NCI-H187 (cell line): ENCODE measurements at regions not wholly inside any gene's neighbourhood (a gene's known extent, or its start where the extent isn't known, plus 50 kb on each side); places are given as distances from the start of the nearest gene placed in this dataset.

ENCODE experiments used
- DNase-seq, 2 experiments: peaks; one replicate each; lab custom pipeline; 2025; lab: John Stamatoyannopoulos, UW

DNA sequence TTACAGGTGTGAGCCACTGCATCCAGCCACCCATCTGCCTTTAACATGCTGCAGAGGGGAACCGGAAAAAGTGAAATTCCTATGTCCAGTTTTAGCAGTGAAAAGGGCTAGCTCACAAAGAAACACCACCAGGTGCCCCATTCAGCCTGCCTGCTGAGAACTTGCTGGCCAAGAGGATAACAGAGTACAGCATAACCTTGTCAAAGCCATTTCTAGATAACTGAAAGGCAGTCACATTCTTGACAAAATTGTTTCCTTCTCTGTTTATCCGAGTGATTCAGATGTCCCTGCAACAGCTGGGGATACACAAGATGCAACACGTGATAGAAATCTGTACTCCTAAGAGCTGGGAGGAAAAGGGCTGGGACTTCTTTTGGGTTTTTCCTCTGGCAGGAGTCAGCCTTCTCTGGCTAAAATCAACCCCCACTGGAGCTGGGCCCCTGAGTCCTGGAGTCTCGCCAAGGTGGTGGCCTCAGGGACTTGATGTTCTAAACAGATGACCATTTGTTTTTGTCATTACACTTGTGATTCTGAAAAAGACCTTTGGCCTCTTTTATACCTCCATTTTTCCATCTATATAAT lies 505.4 kb downstream of the BCL11A start:
- DNase-seq, result no peak

DNA sequence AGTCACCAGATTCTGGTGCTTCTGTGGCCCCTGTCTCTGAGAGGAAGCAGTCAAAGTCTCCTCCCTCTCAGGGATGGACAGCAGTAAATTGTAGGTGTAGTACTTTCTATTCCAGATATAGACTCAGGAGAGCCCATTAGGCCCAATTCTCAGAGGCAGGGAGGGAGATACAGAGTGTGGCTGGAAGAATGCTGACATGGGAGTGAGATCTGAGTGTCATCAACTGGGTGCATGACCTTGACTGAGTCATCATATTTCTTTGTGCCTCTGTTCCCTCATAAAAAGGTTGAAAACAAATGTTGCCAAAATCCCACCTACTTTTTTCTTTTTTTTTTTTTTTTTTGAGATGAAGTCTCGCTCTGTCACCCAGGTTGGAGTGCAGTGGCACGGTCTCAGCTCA lies 506.1 kb downstream of the BCL11A start:
- DNase-seq, result no peak

DNA sequence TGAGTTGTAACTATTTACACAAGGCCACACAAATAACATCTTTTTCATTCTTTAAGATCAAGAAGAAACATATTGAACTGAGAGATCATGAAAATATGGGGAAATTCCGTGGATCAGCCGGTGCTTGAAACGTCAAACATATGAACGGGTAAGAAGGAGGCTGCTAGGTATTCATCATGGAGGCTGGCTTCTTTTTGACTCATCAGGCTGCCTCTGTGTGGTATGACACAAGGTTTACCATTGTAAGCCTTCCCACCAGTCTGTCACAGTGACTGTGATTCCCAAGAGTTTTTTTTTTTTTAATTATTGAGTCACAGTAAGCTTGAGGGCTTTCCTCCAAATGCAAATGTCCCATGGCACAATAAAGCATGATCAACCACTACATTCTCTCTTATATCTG lies 506.9 kb downstream of the BCL11A start:
- no peak for DNase-seq

DNA sequence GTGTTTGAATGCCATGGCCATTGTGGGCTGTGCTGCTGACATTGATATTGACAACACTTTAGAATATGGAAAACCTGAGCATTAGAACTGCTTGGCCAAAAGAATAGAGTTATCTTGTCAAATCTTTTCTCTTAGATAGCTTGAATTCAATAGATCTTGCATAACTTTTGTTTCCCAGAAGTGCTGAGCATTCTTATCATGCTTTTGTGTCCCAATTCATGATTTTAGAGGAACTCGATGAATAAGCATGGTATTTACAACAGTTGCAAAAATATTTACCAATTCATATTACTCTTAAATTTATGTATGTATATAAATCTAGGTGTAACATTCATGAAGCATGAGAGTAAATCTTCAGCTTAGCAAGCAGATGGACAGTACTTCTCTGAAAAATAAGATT lies 508.0 kb downstream of the BCL11A start:
- DNase-seq, result no peak

DNA sequence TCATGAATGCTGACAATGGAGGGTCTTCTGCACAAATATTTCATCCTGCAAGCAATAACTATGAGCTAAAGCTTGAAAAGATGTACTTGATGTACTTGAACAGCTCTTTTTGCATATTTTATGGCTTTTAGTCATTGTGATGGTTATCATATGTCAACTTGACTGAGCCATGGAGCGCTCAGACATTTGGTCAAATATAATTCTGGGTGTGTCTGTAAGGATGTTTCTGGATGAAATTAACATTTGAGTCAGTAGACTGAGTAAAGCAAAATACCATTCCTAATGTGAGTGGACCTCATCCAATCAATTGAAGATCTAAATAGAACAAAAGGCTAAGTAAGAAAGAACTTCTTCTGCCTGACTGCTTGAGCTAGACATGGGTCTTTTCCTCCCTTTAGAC lies 509.0 kb downstream of the BCL11A start:
- DNase-seq, result no peak

DNA sequence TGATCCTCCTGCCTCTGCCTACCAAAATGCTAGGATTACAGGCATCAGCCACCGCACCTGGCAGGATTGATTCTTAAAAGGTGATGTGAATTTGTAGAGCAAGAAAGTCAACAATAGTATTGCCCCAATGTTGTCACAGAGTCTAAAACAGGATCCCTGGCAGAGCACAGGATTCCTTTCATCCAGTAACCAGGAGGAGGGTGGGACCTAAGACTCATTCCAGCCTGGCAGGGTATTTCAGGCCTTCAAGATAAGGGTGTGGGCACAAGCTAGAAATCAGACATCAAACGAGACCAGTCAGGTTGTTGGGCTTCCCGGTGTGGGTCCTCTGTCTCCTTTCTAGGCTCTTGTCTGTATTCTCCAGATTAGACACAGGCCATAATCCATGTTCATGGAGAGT lies 511.4 kb downstream of the BCL11A start:
- DNase-seq, result no peak

DNA sequence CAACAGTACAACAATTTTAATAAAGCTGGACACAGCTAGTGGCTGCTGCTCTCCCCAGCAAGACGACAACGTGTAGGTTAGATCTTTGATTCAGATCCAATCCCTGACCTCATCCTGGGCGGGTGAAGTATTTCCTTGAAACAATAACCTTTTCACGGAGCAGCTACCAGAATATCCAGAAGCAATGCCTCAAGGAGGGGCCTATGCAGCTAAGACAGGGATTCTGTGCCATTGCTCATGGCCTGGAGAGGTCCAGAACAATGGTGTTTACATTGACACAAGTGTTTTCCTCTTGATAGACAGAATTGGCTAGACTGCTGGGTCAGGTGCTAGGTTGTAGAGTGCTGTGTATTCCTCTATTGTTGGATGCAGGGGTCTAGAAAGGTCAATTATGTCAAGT lies 520.1 kb downstream of the BCL11A start:
- DNase-seq, result no peak

DNA sequence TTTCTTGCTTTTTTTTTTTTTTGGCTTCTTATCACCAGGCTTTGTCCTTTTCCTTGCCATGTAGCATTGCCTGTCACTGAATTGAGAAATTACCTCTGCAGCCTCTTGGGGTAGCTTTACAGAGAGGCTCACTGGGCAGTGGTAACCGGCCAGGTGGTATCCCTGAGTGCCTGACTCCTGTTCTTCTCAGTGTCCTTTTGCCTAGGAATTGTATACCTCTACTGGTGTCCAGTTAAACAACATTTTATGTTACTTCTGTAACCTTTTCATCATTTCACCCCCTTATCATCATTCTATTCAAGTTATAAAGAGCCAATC lies 523.9 kb downstream of the BCL11A start:
- DNase-seq, result no peak

DNA sequence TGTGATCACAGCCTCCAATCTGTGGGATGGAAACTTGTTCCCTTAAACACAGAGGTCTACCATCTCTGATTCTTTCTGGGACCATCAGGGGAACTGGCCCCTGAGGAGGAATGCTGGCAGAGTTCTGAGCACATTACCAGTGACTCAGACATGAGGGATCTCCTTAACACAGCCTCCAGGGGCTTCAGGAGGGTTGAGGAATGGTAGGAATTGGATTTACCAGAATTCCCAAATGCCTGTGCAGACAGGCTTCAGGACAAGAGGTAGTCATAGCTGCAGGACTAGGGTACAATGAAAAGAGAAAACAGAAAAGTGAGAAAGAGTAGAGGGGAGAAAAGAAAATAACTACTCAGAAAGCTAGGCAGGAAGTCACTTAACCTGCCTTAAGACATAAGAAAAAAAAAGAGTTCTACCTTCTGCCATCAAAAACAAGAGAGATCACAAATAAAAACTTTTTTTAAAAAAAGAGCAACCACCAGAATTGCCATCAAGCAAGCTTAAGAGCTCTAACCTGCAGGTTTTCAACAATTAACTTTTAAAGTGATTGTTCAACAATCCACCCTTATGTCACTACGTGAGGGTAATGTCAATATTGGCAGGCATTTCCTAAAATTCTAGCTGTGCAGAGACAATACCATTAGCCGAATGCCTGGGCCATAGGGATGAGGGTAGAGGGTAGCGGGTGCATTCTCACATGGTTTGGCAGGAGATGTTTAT lies 524.4 kb downstream of the BCL11A start:
- DNase-seq, result no peak

DNA sequence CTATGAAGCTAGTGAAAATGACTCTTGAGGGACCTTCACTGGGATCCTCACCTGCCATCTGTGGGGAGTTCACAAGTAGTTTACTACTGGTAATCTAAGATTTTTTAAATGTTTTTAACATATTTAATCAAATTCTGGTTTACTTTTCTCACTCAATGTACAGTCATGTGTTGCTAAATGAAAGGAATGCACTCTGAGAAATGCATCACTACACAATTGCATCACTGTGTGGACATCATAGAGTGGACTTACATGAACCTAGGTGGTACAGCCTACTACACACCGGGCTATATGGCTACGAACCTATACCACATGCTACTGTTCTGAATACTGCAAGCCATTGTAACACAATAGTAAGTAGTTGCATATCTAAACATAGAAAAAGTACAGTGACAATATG lies 528.0 kb downstream of the BCL11A start:
- DNase-seq, result no peak

DNA sequence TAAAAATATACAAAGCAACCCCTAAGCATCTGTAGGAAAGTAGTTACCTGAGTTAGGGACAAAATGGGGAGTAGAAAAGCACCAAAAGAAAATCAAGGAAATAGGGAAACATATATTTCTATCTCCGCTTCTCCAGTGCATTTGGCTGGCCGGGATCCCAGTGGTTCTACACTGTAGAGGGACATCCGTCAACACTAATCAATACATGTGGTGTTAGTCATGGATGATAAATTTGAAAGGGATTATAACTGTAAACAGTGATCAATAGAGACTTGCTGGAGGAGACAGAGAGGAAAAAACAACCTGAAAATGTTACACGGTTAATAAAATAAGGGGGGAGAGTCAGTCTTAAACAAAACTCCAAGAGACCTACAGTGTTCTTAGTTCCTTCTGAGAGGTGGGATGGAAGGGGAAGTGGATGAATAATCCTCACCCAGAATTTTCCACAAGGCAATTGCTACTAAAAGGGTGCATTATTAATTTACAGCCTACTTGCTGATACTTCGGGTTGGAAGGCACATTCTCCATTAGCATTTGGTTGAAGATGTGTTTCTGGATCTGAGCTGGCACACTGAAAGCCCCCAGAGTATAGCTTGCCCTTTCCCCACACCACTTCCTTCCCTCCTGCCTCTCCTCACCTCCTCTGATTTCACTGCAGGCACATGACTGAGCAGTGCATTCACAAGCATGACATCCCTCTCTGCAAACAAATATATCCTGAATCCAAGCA lies 530.0 kb downstream of the BCL11A start:
- no peak for DNase-seq

DNA sequence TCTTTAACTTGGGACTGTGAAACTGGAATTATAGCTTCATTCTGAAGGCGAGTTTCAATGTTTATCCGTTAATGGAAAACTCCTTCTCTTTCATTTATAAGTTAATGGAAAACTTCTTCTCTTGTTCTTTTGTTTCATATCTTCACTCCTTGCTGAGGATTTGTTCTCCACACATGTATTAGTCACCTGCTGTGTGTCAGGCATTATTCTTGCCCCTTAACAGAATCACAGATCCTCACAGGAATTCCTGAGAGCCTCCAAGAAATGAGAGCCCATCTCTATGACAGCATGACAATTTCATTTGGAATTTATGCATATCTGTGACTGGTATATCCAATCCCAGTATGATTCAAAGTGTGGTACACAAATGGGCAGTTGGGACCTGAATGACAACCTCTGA lies 545.8 kb downstream of the BCL11A start:
- DNase-seq, result no peak

DNA sequence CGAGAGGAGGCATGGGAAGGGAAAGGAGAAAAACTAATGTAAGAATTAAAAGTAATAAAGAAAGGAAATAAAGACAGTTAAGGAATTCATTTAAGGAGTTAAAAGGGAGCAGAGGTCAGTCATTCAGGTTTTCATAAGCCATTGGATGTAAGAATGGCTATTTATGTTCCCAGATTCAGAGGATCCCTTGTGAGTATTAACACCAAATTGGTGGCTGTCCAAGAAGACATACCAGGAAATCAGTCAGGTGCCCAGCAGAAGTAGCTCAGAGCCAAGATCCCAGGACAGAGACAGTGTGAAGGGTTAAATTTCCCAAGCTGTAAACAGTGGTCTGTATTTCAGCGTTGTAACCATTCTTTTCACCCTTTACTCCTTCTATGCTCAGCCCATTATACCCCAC lies 550.4 kb downstream of the BCL11A start:
- DNase-seq, result no peak

DNA sequence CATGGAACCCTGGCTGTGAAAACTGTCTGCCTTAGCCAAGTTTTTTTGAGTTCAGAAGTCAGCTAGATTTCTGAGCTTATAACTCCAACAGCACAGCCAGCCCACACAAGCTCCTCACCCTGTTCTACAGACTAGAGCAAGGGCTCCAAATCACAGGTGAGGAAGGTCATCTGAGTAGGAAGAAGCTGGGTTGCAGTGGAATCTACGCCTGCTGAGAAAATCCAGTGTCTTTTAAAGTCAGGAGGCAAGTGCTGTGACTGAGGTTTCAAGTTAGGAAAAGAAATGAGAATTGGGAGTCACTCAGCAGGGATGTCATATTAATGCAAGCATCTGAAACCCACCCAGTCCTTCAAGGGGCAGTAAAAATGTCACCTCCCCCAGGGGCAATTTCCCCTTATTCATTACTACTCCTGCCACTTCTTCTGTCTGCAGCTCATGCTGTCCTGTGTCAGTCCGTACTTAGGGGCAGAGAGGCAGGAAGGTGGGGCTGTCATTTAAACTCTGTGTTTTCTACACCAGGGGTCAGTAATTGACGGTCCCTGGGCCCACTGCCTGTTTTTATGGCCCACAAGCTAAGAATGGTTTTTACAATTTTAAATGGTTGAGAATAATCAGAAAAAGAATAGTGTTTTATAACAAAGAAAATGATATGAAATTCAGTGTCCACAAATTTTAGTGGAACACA lies 551.1 kb downstream of the BCL11A start:
- no peak for DNase-seq

DNA sequence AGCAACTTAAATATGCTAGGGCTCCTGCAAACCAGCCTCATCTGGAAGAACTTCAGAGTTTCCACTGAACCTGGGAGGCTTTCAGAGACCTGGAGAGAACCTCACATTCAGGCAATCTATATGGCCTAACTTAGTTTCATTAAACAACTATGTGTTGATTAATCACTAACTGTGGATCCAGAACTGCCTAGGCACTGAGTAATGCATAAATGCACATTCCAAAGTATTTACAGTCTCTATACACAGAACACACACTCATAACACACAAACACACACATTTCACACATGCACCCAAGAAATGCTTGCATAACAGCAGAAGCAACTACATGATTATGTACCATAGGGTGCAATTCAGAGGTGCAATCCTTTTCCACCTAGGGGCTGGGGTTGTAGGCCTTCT lies 552.8 kb downstream of the BCL11A start:
- DNase-seq, result no peak

DNA sequence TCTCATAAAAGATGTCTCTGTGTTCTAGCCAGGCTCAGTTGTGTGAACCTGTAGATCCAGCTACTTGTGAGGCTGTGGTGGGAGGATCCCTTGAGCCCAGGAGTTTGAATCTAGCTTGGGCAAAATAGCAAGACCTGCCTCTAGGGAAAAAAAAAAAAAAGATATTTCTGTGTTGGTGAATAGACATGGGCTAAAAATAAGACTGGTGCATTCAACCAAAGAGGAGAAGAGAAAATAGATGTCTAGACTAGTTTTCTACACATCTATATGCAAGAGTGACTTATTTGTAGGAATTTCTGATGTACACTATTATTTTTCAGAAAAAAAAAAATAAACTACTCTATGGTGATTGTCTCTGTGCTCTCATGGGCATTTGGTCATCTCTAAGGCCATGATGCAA lies 555.1 kb downstream of the BCL11A start:
- DNase-seq, result no peak

DNA sequence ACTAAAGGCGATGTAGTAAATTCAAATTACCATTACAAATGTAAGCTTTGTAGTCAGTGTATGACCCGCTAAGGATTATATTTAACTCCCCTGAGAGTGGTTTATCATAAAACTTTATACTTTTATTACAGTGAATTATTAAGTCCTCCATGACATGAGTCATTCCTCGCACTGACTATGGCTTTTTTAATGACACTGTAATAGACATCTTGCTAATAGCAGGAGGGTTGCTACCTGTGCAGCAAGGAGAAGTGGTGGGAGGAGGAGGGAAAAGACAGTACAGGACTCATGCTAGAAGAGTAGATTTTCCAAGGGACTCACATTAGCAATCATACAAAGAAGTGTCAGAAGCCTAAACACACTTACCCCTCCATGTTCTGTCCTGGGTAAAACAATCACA lies 556.1 kb downstream of the BCL11A start:
- DNase-seq, result no peak

DNA sequence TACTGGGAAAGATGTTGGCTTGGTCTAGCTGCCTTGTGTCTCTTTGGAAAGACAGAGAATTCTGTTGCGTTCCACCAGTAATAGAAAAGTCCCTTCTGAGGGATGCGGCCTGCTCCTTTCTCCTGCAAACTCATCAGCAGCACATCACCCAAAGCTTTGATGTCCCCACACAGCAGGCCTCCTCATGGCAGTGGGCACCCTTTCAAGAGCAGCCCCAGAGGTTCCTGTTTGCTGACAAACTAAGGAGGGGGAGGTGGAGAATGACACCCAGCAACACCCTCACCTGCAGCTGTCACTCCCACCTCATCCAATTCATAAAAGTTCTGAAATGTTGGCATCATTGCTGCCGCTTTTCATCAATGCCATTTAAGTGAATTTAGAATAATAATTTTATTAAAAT lies 556.6 kb downstream of the BCL11A start:
- no peak for DNase-seq

DNA sequence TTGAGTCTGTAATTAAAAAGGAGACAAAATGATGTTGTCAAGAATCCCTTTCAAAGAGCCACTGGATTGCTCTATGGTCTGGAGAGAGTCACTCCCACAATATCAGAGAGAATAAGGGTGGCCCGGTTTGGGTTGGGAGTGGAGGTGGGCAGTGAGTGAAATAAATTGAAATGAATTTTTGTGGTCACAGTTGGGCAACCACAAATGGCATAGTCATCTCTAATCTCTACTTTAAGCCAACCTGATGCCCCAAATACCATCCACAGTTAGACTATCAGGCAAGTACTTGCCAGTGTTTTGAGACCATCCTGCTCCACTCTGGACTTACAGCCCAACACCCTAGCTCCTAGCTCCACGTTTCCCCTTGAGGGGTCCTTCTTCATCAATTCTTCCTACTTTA lies 559.7 kb downstream of the BCL11A start:
- DNase-seq, result no peak

DNA sequence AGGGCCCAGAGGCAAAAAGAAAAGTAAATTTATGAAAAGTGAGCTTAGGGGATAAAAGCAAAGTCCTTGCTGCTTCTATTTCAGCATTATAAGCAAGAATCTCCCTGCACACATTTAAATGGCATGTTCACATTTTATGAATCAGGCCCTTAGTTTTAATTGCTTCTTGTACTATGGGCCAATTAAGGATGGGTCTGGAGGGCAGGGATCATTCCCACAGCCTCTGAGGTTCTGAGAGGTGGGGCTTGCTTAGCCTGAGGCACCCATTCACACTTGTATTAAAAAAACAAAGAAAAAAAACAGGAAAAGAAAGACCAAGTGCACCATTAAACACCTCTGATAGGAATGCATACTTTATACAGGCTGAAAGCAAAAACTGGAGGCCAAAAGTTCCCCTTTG lies 565.1 kb downstream of the BCL11A start:
- no peak for DNase-seq

DNA sequence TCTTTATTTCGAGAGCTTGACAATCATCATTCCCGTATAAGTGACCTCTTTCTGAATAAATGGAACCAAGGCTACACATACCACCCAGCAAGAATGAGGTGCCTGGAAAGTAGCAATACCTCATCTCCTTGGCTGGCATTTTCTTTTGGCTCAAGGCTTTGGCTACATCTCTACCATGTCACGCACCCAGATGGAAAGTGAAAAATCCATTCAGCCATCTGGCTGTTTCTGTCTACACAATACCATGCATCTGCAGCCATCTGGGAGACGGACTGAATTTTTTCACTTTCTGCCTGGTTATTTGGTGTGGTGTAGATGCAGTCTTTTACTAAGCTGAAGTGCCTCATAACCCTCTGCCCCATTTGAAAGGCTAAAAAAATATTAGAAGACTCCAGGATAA lies 566.9 kb downstream of the BCL11A start:
- no peak for DNase-seq

DNA sequence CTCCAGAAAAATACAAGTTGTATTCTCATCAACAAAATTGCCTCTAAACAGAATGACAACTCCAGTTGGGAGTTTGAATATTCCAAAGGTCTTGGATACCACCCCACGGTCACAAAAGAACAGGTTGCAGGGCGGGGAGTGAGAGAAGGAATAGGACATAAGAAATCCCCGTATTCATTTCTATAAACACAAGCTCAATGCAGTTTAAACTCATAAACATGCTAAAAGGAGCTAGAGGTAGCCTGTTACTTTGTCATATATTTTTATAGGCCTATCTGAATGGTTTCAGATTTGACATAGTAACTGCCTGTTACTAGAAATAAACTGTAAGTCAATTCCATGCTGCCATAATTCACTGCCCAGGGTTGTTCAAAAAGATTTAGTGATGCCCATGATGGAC lies 567.5 kb downstream of the BCL11A start:
- no peak for DNase-seq

DNA sequence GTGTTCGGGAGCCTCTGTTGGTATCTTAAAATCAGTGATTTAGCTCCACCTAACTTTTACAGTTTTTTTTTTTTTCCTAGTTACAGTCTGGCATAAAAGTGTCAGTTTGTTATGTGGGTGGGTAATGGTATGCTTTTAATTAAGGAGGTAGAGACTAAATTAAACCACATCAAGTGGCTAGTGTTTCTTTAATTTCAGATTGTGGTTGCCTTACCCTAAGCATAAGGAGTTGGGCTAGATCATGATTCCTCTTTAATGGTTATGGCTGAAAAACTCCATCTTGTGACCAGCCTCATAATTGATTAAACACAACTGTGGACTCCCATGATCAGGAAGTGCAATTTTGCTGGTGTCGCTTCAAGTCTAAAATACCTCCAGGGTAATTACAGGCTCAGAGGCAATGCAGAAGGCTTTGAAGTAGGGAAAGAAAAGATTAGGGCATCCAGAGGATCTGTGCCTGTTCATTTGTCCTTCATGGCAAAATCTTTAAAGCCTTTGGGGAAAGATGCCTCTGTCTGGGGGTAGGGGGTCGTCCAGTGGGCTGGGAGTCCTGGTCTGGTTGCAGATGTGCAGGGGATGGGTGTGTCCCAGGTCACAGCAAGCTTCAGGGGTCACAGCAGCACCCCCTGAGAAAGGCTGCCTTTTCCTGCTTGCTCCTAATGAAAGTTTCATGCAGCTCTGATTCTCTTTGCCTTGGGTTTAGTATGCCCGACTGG lies 579.2 kb downstream of the BCL11A start:
- no peak for DNase-seq
